Naive thymus-derived CD8-positive, alpha-beta T cell (primary cell): ENCODE measurements at regions not wholly inside any gene's neighbourhood (a gene's known extent, or its start where the extent isn't known, plus 50 kb on each side); places are given as distances from the start of the nearest gene placed in this dataset.
A peak's percentile ranks its signal among the peaks of the same experiment; 100 is the strongest.

ENCODE experiments used
- ATAC-seq, 2 donors: fragments of 150-1000 bp; cut with Tn5 transposase in 1 of 2; sonication (Bioruptor Pico), chemical (Tn5 transposase) in 1 of 2; 1 replicate in 1 of 2; 2 replicates in 1 of 2; pipeline ENCODE4 v1.10.0; 2021; ENCODE audit warnings: mild to moderate bottlenecking in 2 of 2, moderate library complexity in 2 of 2
- POLR2A ChIA-PET: fragments of 350-600 bp; sonication (Branson Sonifier 250); formaldehyde crosslinking; loops from one replicate; lab custom pipeline; 2021; ENCODE audit warnings: antibody characterized with exemption; lab: Charles Lee
- DNase-seq, 10 donors: peaks; one replicate each; pipeline versions ENCODE4 v3.0.0 to v3.0.0-alpha.2; 2020 to 2022
- H3K27ac Mint-ChIP-seq, 10 donors: one replicate each; pipeline ENCODE4 v1.8.0; 2020 to 2022; ENCODE audit warnings: mild to moderate bottlenecking in 10 of 10, mixed read lengths in 10 of 10, moderate library complexity in 4 of 10, inconsistent platforms in 1 of 10
- H3K27me3 Mint-ChIP-seq, 5 donors: one replicate each; pipeline ENCODE4 v1.8.0; 2021 to 2022; ENCODE audit warnings: mixed read lengths in 5 of 5
- H3K36me3 Mint-ChIP-seq, 3 donors: one replicate each; pipeline ENCODE4 v1.8.0; 2020 to 2022; ENCODE audit warnings: mixed read lengths in 3 of 3, mild to moderate bottlenecking in 2 of 3, inconsistent platforms in 1 of 3
- H3K4me1 Mint-ChIP-seq, 4 donors: one replicate each; pipeline ENCODE4 v1.8.0; 2021 to 2022; ENCODE audit warnings: mixed read lengths in 4 of 4
- H3K4me3 Mint-ChIP-seq, 10 donors: one replicate each; pipeline ENCODE4 v1.8.0; 2020 to 2022; ENCODE audit warnings: mild to moderate bottlenecking in 10 of 10, mixed read lengths in 10 of 10, moderate library complexity in 6 of 10, inconsistent platforms in 1 of 10
- H3K9me3 Mint-ChIP-seq, 9 donors: one replicate each; pipeline ENCODE4 v1.8.0; 2020 to 2022; ENCODE audit warnings: mixed read lengths in 9 of 9, mild to moderate bottlenecking in 3 of 9, inconsistent platforms in 1 of 9, moderate library complexity in 1 of 9

DNA sequence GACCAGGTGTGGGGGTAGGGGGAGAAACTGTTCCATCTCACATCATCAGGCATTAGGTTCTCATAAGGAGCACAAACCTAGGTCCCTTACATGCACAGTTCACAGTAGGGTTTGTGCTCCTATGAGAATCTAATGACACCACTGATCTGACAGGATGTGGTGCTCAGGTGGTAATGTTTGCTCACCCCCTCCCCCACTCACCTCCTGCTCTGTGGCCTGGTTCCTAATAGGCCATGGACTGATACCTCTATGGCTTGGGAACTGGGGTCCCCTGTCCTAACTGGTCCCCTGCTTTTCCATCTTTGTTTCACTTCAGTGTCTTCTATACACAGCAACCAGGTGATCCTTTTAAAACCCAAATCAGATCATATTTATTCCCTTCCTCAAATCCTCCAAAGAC, 267.8 kb downstream of the TNS1 start:
- peak overlapping the region in 1 of 10 donors; percentile 52 for H3K4me3 Mint-ChIP-seq
- DNase-seq: no peak
- no peaks in the 10 kb centered on the region for H3K36me3 Mint-ChIP-seq
- no peaks in the 10 kb centered on the region for H3K9me3 Mint-ChIP-seq
- peaks cover 14 to 23% (median 19%) of the 10 kb centered on the region in 4 donors for H3K4me1 Mint-ChIP-seq
- H3K27me3 Mint-ChIP-seq: no peaks in the 10 kb centered on the region
- ATAC-seq: peak in 1 of 2 donors; percentile 35
- POLR2A ChIA-PET: no interaction called here
- H3K27ac Mint-ChIP-seq: peak overlapping the region in 5 of 10 donors; percentile 9 to 79 (median 29)

DNA sequence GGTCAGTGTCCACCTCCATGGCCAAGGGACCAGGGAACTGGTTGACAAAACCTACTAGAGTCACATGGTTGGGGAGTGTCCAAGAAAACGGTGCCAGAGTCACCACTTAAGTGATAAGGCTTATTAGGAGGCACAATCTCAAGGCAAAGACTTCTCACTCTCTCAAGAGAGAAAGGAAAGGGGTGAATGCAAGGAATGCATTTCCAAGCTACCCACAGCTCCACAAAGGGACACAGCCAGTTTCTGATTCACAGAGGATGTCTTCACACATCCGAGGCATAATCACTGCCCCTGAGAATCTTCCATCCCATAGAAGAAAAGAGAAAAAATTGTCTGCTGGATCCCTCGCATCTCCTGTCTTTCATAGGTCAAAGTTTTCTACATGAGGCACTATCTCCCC, 269.3 kb downstream of the TNS1 start:
- DNase-seq (no peak), ATAC-seq (no peak)
- no peaks in the 10 kb centered on the region for H3K27me3 Mint-ChIP-seq
- peaks cover 14 to 23% (median 19%) of the 10 kb centered on the region in 4 donors for H3K4me1 Mint-ChIP-seq
- POLR2A ChIA-PET: no interaction called here
- no peaks in the 10 kb centered on the region for H3K36me3 Mint-ChIP-seq
- no peak overlapping the region for H3K4me3 Mint-ChIP-seq
- no peaks in the 10 kb centered on the region for H3K9me3 Mint-ChIP-seq
- H3K27ac Mint-ChIP-seq: peak overlapping the region in 1 of 10 donors; percentile 57

DNA sequence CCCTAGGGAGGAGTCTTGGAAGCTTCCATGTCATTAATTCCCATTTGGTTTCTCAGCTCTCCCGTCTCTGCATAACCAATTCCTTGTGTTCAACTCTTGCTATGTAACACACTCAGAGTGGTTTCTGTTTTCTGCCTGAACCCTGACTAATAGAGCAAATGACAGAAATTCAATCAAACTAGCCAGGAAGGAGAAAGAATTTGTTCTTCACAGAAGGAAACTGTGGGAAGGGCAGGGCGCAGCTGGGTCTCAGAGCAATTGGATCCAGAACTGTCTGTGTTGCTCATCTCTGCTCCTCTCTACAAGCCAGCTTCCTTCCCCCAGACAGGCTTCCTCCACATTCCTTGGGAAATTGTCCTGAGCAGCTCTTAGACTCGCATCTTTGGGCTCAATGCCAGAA, 269.8 kb downstream of the TNS1 start:
- ATAC-seq (no peak), DNase-seq (no peak)
- Mint-ChIP-seq H3K9me3 (no peaks in the 10 kb centered on the region), H3K4me3 (no peak overlapping the region), H3K4me1 (peaks cover 14 to 23% (median 19%) of the 10 kb centered on the region in 4 donors), H3K27ac (no peak overlapping the region), H3K36me3 (no peaks in the 10 kb centered on the region), H3K27me3 (peaks cover 0 to under 1% (median 0%) of the 10 kb centered on the region in 5 donors)
- POLR2A ChIA-PET: no interaction called here

DNA sequence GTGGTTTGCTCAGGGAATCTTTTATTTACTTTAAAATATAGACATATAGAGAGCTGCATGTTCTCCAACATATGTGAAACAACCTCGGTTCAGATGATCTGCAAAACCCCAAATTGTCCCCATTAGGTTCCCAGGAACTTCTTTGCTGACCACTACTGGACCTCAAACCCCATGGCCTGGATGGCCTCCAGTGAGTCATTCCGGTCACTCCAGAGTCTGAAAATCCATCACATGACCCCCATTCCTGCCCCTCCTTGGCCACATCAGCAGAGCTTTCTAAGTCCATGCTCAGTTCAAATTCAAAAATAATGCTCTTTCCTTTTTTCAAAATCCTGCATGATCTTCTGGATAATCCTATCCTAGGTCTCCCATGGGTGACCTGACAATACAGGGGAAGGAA, 271.0 kb downstream of the TNS1 start:
- H3K27ac Mint-ChIP-seq: no peak overlapping the region
- no peaks in the 10 kb centered on the region for H3K9me3 Mint-ChIP-seq
- H3K36me3 Mint-ChIP-seq: no peaks in the 10 kb centered on the region
- H3K4me3 Mint-ChIP-seq: no peak overlapping the region
- ATAC-seq (no peak), DNase-seq (no peak)
- POLR2A ChIA-PET: interaction anchor here (0.6 kb wide), 1 partner anchor 20 kb away, joined by 3 read pairs; no protein-coding TSS in a partner anchor
- peaks cover 14 to 23% (median 19%) of the 10 kb centered on the region in 4 donors for H3K4me1 Mint-ChIP-seq
- H3K27me3 Mint-ChIP-seq: peaks cover 0 to 1% (median 0%) of the 10 kb centered on the region in 5 donors

DNA sequence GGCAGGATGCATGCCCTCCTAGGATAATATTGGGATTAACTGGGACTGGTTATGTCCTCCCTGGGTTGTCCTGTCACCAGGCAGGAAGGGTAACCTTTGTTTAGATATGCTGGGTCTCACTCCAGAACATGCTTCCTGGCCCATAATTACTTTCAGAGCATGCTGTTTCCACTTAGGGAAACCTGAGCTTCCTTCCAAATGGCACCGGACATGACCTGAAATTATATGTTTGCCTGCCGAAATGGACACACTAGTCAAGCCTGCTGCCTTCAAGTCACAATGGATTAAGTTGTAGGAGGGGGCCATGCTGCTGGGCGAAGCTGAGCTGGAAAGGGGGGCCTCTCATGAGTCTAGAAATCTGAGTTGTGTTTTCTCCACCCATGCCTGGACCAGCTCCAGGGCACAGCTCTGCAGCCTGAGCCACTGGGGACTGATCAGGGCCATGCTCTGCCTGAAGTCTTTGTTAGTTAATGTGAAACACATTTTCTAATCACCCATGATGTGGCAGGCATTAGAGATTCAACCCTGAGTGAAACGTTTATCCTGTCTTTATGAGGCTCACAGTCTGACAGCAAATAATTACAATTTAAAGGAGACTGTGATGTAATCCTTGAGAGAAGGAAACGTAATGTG, 273.3 kb downstream of the TNS1 start:
- ATAC-seq: no peak
- Mint-ChIP-seq H3K36me3 (no peaks in the 10 kb centered on the region), H3K9me3 (no peaks in the 10 kb centered on the region), H3K27me3 (peaks cover 0 to 1% (median 0%) of the 10 kb centered on the region in 5 donors), H3K27ac (no peak overlapping the region), H3K4me3 (no peak overlapping the region), H3K4me1 (peaks cover 7 to 12% (median 8%) of the 10 kb centered on the region in 4 donors)
- POLR2A ChIA-PET: no interaction called here
- no peak for DNase-seq

DNA sequence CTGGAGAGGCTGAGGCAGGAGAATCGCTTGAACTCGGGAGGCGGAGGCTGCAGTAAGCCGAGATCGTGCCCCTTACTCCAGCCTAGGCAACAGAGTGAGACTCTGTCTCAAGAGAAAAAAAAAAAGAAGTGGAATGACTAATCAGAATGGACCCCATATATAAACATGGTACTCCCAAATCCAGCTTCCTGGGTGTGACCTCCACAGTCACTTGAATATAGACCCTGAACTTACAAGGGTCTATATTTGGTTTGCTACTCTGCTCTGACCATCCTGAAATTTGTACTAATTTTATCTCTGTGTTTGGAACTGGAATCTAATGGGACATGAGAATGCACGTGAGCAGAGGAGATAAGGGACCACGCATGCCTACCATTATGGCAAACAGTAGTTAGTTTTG, 275.0 kb downstream of the TNS1 start:
- no peak overlapping the region for H3K27ac Mint-ChIP-seq
- POLR2A ChIA-PET: no interaction called here
- no peak overlapping the region for H3K4me3 Mint-ChIP-seq
- H3K27me3 Mint-ChIP-seq: peaks cover 0 to 1% (median 0%) of the 10 kb centered on the region in 5 donors
- no peak for ATAC-seq
- H3K4me1 Mint-ChIP-seq: no peaks in the 10 kb centered on the region
- no peak for DNase-seq
- H3K36me3 Mint-ChIP-seq: no peaks in the 10 kb centered on the region
- H3K9me3 Mint-ChIP-seq: no peaks in the 10 kb centered on the region

DNA sequence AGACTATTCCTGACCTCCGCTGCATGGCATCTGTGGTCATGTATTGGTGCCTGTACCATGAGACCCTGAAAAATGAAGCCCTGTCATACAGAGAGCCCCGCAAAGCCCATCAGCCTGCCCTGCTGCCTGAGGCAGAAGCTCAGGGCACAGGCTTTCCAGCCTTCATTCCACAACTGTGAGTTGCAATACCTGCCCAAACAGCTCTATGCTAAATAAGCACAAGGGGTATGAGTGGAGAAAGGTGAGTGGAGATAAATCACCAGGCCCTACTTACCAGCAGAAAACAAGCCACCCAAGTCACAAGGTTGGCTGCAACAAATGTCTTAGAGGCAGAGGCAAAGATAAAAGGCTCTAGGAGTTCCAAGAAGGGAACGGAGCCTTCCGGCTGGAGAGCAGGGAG, 277.4 kb downstream of the TNS1 start:
- H3K27me3 Mint-ChIP-seq: peaks cover 0 to 1% (median 0%) of the 10 kb centered on the region in 5 donors
- POLR2A ChIA-PET: no interaction called here
- H3K36me3 Mint-ChIP-seq: no peaks in the 10 kb centered on the region
- no peak for DNase-seq
- H3K9me3 Mint-ChIP-seq: no peaks in the 10 kb centered on the region
- H3K4me3 Mint-ChIP-seq: no peak overlapping the region
- no peak overlapping the region for H3K27ac Mint-ChIP-seq
- H3K4me1 Mint-ChIP-seq: no peaks in the 10 kb centered on the region
- no peak for ATAC-seq

DNA sequence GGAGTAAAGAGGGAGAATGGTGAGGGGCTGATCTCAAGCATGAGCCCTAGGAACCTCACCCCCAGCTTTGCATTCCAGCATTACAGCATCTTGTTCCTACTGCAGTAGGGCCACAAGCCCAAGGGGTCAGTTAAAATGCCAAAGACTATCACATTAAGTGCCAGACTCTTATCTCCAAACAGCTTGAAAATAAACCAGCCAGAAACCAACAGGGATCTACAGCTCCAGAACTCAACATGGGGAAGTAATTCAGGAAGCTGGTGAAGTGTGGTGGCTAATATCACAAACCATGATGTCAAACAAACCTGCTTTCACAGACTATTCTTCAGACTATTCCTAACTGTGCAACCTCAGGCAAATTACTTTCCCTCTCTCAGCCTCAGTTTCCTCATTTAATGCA, 278.3 kb downstream of the TNS1 start:
- peaks cover 0 to 1% (median 0%) of the 10 kb centered on the region in 5 donors for H3K27me3 Mint-ChIP-seq
- no peak overlapping the region for H3K4me3 Mint-ChIP-seq
- POLR2A ChIA-PET: no interaction called here
- H3K36me3 Mint-ChIP-seq: no peaks in the 10 kb centered on the region
- ATAC-seq (no peak), DNase-seq (no peak)
- no peaks in the 10 kb centered on the region for H3K9me3 Mint-ChIP-seq
- H3K4me1 Mint-ChIP-seq: no peaks in the 10 kb centered on the region
- no peak overlapping the region for H3K27ac Mint-ChIP-seq

DNA sequence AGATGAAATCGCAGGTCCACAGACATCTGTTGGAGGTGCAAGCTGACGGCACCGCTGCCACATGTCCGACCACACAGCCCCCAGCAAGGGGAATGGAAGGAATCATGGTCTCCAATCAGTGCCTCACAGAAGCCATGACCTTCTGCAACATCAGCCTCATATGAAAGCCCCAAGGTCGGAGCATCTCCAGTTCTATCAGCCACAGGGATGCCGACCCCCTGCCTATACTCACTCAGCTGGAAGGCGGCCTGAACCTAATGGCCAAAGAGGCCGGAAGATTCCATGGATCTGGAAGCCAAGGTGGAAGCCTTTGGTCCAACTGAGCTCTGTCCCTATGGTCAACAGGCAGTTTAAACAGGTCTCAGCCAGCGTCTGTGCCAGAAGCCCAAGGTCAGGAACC, 278.8 kb downstream of the TNS1 start:
- no peaks in the 10 kb centered on the region for H3K4me1 Mint-ChIP-seq
- H3K4me3 Mint-ChIP-seq: no peak overlapping the region
- H3K9me3 Mint-ChIP-seq: no peaks in the 10 kb centered on the region
- ATAC-seq: no peak
- DNase-seq: no peak
- H3K36me3 Mint-ChIP-seq: no peaks in the 10 kb centered on the region
- no peak overlapping the region for H3K27ac Mint-ChIP-seq
- peaks cover 0 to 1% (median 0%) of the 10 kb centered on the region in 5 donors for H3K27me3 Mint-ChIP-seq
- POLR2A ChIA-PET: no interaction called here

DNA sequence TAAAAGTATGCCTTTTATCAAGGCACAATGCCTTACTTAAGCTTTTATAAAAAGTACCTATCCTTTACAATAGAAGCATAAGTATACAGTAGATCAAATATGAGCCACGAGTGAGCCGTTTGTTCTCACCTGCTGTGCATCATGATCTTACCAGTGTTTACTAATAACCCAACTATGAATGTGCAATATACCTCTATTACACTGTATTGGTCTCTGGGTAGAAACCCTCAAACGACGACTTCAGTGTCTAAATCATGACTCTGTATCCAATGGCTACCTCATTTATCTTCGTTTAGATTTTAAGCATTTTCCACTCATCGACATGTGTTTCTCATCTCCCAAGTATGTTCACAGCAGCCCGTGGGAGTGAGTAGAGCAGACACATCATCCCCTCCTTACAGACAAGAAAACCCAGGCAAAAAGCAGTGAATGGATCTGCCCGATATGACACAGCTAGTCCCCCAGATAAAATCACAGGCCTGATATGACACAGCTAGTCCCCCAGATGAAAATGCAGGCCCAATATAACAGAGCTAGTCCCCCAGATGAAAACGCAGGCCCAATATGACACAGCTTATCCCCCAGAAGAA, 279.8 kb downstream of the TNS1 start:
- ATAC-seq (no peak), DNase-seq (no peak)
- Mint-ChIP-seq H3K27me3 (peaks cover 0 to under 1% (median 0%) of the 10 kb centered on the region in 5 donors), H3K27ac (no peak overlapping the region), H3K9me3 (no peaks in the 10 kb centered on the region), H3K4me3 (no peak overlapping the region), H3K4me1 (no peaks in the 10 kb centered on the region), H3K36me3 (no peaks in the 10 kb centered on the region)
- POLR2A ChIA-PET: no interaction called here

DNA sequence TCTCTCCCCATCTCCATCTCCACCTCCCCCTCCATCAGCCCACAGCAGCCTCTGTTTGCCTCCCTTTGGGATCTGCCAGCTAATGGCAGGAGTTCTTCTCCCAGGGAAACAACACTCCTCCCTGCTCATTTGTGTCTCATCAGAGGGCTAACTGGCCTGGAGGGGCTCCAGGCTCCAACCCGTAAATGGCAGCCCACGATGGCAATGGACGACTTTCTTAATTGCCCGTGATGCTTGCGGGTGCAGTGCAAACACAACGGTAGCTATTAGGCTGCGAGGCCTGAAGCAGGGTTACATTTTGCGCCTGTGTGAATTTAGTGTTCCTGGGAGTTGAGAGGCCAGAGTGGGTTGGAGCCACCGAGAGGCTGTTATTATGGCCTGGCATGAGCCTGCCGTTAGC, 285.1 kb downstream of the TNS1 start:
- H3K4me3 Mint-ChIP-seq: no peak overlapping the region

DNA sequence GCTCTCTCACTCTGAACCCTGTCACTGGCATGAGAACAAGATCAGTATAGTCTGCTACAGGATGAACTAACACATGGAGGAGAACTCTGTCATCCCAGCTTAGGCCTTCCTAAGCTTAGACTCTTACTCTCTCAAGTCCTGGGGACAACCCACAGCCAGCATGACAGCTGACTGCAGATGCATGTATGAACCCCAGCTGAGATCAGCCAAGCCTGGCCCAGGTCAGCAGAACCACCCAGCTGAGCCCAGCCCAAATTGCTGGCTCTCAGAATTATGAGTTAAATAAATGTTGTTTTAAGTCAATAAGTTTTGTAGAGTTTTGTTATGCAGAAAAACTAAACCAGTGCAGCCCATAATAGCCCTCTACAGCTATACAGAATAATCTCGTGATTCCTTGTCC, 287.3 kb downstream of the TNS1 start:
- Mint-ChIP-seq H3K27me3 (peaks cover 0 to 5% (median 0%) of the 10 kb centered on the region in 5 donors), H3K4me1 (peaks cover 3 to 21% (median 6%) of the 10 kb centered on the region in 4 donors), H3K36me3 (peaks cover 0 to 2% (median 0%) of the 10 kb centered on the region in 3 donors), H3K9me3 (no peaks in the 10 kb centered on the region), H3K27ac (no peak overlapping the region), H3K4me3 (no peak overlapping the region)
- POLR2A ChIA-PET: no interaction called here
- DNase-seq: no peak
- no peak for ATAC-seq

More for the DNA sequence above, 285.1 kb downstream of the TNS1 start:
- Mint-ChIP-seq H3K27me3 (peaks cover 0 to 5% (median 0%) of the 10 kb centered on the region in 5 donors), H3K4me1 (peaks cover 3 to 20% (median 5%) of the 10 kb centered on the region in 4 donors), H3K36me3 (peaks cover 0 to 2% (median 0%) of the 10 kb centered on the region in 3 donors), H3K27ac (no peak overlapping the region), H3K9me3 (no peaks in the 10 kb centered on the region)
- DNase-seq (no peak), ATAC-seq (no peak)
- POLR2A ChIA-PET: no interaction called here

DNA sequence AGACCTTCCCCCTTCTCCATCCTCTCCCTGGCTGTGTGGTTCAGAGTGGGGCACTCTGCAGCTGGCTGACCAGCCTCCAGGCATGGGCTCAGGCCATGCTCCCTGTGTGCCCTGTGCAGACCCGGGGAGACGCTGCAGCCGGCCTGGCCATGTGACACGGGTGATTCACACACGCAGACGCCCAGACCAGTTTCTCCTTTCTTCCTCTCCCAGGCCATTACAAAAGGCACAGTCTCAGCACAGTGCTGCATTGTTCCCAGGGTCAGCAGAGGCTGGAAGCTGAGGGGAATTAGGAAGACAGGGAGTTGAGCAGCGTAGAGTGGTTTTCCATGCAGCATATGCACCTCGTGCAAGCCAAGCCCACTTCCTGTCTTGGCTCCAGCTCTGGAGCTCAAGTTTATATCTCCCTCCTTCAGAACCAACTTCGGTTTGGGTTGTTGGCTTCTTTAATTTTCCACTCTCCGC, 288.5 kb downstream of the TNS1 start:
- Mint-ChIP-seq H3K4me1 (peaks cover 3 to 21% (median 6%) of the 10 kb centered on the region in 4 donors), H3K27ac (peak overlapping the region in 1 of 10 donors; percentile 6), H3K36me3 (peaks cover 0 to 2% (median 0%) of the 10 kb centered on the region in 3 donors), H3K4me3 (peak overlapping the region in 2 of 10 donors; percentile 19 to 53), H3K27me3 (peaks cover 0 to 7% (median 0%) of the 10 kb centered on the region in 5 donors), H3K9me3 (no peaks in the 10 kb centered on the region)
- no peak for ATAC-seq
- no peak for DNase-seq
- POLR2A ChIA-PET: no interaction called here
